ENCODE measurements at regions not wholly inside any gene's neighbourhood (a gene's known extent, or its start where the extent isn't known, plus 50 kb on each side); places are given as distances from the start of the nearest gene placed in this dataset.

- no peaks in the 10 kb centered on the region for H3K36me3 ChIP-seq (ENCODE audit: insufficient read depth, low read length)
- no peak overlapping the region for H3K27ac ChIP-seq (ENCODE audit: low read depth, low read length)
- no peak overlapping the region for H3K4me2 ChIP-seq (ENCODE audit: insufficient read depth, low read length)
- TF ChIP-seq CTCF (IDR thresholded peaks at IDR 0.05; ENCODE audit: extremely low read depth, low read depth, low read length), result no peak
- no peaks in the 10 kb centered on the region for H3K4me1 ChIP-seq (ENCODE audit: insufficient read depth, low read length)
- H3K79me2 ChIP-seq (ENCODE audit: insufficient read depth, low read length), result no peaks in the 10 kb centered on the region
- H4K20me1 ChIP-seq (ENCODE audit: insufficient read depth, low read length), result no peaks in the 10 kb centered on the region
- H2AFZ ChIP-seq (ENCODE audit: low read length), result no peak overlapping the region
- DNase-seq (ENCODE audit: insufficient read length, low spot score, missing footprints), result no peak
- H3K9me3 ChIP-seq (ENCODE audit: low read depth, low read length), result no peaks in the 10 kb centered on the region
- no peaks in the 10 kb centered on the region for H3K27me3 ChIP-seq (ENCODE audit: insufficient read depth, low read length)
- no peak overlapping the region for H3K4me3 ChIP-seq (ENCODE audit: insufficient read depth, low read length)
Measured at GRCh38 chr3:74271541-74271940, 342.9 kb downstream of the CNTN3 start.

GRCh38 chr3:74269689-74270088 is 344.8 kb downstream of the CNTN3 start:
- no peak overlapping the region for H3K27ac ChIP-seq (ENCODE audit: low read depth, low read length)
- H3K4me3 ChIP-seq (ENCODE audit: insufficient read depth, low read length), result no peak overlapping the region
- no peaks in the 10 kb centered on the region for H3K27me3 ChIP-seq (ENCODE audit: insufficient read depth, low read length)
- H3K79me2 ChIP-seq (ENCODE audit: insufficient read depth, low read length), result no peaks in the 10 kb centered on the region
- no peak overlapping the region for H3K4me2 ChIP-seq (ENCODE audit: insufficient read depth, low read length)
- H2AFZ ChIP-seq (ENCODE audit: low read length), result no peak overlapping the region
- no peaks in the 10 kb centered on the region for H3K9me3 ChIP-seq (ENCODE audit: low read depth, low read length)
- H4K20me1 ChIP-seq (ENCODE audit: insufficient read depth, low read length), result no peaks in the 10 kb centered on the region
- no peak for TF ChIP-seq CTCF (IDR thresholded peaks at IDR 0.05; ENCODE audit: extremely low read depth, low read depth, low read length)
- no peak for DNase-seq (ENCODE audit: insufficient read length, low spot score, missing footprints)
- no peaks in the 10 kb centered on the region for H3K36me3 ChIP-seq (ENCODE audit: insufficient read depth, low read length)
- no peaks in the 10 kb centered on the region for H3K4me1 ChIP-seq (ENCODE audit: insufficient read depth, low read length)

- no peaks in the 10 kb centered on the region for H4K20me1 ChIP-seq (ENCODE audit: insufficient read depth, low read length)
- no peaks in the 10 kb centered on the region for H3K79me2 ChIP-seq (ENCODE audit: insufficient read depth, low read length)
- no peak for TF ChIP-seq CTCF (IDR thresholded peaks at IDR 0.05; ENCODE audit: extremely low read depth, low read depth, low read length)
- no peak overlapping the region for H3K4me2 ChIP-seq (ENCODE audit: insufficient read depth, low read length)
- H3K4me3 ChIP-seq (ENCODE audit: insufficient read depth, low read length), result no peak overlapping the region
- H2AFZ ChIP-seq (ENCODE audit: low read length), result no peak overlapping the region
- no peaks in the 10 kb centered on the region for H3K36me3 ChIP-seq (ENCODE audit: insufficient read depth, low read length)
- H3K4me1 ChIP-seq (ENCODE audit: insufficient read depth, low read length), result no peaks in the 10 kb centered on the region
- H3K27ac ChIP-seq (ENCODE audit: low read depth, low read length), result no peak overlapping the region
- no peaks in the 10 kb centered on the region for H3K27me3 ChIP-seq (ENCODE audit: insufficient read depth, low read length)
- H3K9me3 ChIP-seq (ENCODE audit: low read depth, low read length), result no peaks in the 10 kb centered on the region
- no peak for DNase-seq (ENCODE audit: insufficient read length, low spot score, missing footprints)
Measured at GRCh38 chr3:74268753-74269152, 345.7 kb downstream of the CNTN3 start.

- Histone ChIP-seq H3K4me1 (ENCODE audit: insufficient read depth, low read length) (no peaks in the 10 kb centered on the region), H2AFZ (ENCODE audit: low read length) (no peak overlapping the region), H3K27me3 (ENCODE audit: insufficient read depth, low read length) (no peaks in the 10 kb centered on the region), H3K36me3 (ENCODE audit: insufficient read depth, low read length) (no peaks in the 10 kb centered on the region), H3K9me3 (ENCODE audit: low read depth, low read length) (no peaks in the 10 kb centered on the region), H3K79me2 (ENCODE audit: insufficient read depth, low read length) (no peaks in the 10 kb centered on the region), H4K20me1 (ENCODE audit: insufficient read depth, low read length) (no peaks in the 10 kb centered on the region), H3K4me3 (ENCODE audit: insufficient read depth, low read length) (no peak overlapping the region), H3K27ac (ENCODE audit: low read depth, low read length) (no peak overlapping the region), H3K4me2 (ENCODE audit: insufficient read depth, low read length) (no peak overlapping the region)
- DNase-seq (ENCODE audit: insufficient read length, low spot score, missing footprints), result no peak
- TF ChIP-seq CTCF (IDR thresholded peaks at IDR 0.05; ENCODE audit: extremely low read depth, low read depth, low read length), result peak; percentile 79
Measured at GRCh38 chr3:74267588-74268184, 346.8 kb downstream of the CNTN3 start.

Measured in osteoblast (primary cell).